HL-60 (cell line): ENCODE measurements at regions not wholly inside any gene's neighbourhood (a gene's known extent, or its start where the extent isn't known, plus 50 kb on each side); places are given as distances from the start of the nearest gene placed in this dataset.

Source experiments
- DNase-seq, 2 experiments: peaks; one replicate each; pipeline ENCODE4 v3.0.0-alpha.2; 2010 to 2020; ENCODE audit warnings: low read depth in 1 of 2, low spot score in 1 of 2
- H3K27ac ChIP-seq: fragments of 250-450 bp; sonication (Bioruptor Pico); replicated peaks from 2 replicates; pipeline ENCODE4 v1.5.1; 2020; ENCODE audit warnings: mild to moderate bottlenecking, moderate library complexity
- H3K27me3 ChIP-seq: fragments of 250-450 bp; sonication (Bioruptor Pico); 2 replicates; pipeline ENCODE4 v1.5.1; 2021; ENCODE audit warnings: mild to moderate bottlenecking, moderate library complexity; ENCODE audit not compliant: insufficient read depth, poor library complexity, severe bottlenecking
- H3K4me3 ChIP-seq: replicated peaks from 2 replicates; pipeline ENCODE4 v1.5.1; 2011; ENCODE audit warnings: mild to moderate bottlenecking, control low read depth, low read length; ENCODE audit not compliant: insufficient read depth
- GABPA ChIP-seq: IDR thresholded peaks from 2 replicates; pipeline ENCODE4 v1.6.1; 2012; ENCODE audit warnings: low read depth
- POLR2AphosphoS5 ChIP-seq: IDR thresholded peaks from 2 replicates; pipeline ENCODE4 v1.6.1; 2012; ENCODE audit warnings: low read depth
- SPI1 ChIP-seq: IDR thresholded peaks from 2 replicates; pipeline ENCODE4 v1.6.1; 2012; ENCODE audit warnings: low read depth, mild to moderate bottlenecking, borderline replicate concordance
- TF ChIP-seq, protein P1 (sequence below): IDR thresholded peaks from one replicate; pipeline ENCODE4 v1.5.1; 2011; ENCODE audit warnings: low read length, control low read depth, inconsistent platforms; ENCODE audit not compliant: insufficient read depth
- TF ChIP-seq, protein P2 (sequence below): IDR thresholded peaks from 2 replicates; pipeline ENCODE4 v1.6.1; 2012; ENCODE audit warnings: low read depth; ENCODE audit not compliant: insufficient replicate concordance

DNA sequence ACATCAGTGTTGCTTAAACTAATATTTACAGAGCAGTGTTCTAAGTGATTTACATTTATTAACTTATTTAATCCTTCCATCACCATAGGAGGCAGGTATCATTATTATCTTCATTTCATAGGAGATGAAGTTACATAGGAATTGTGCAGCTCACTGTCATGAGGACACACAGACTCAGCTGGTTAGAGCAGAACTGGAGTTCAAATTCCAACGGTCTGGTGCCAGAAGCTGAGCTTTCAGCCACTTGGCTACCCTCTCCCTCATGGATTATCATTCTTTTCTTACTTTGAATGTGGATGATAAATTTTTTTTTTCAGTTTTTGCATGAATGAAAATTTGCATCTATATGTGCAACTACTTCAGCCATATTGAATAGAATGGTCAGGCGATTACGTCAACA, 86.0 kb upstream of the LRIG1 start:
- Histone ChIP-seq H3K4me3 (no peak overlapping the region), H3K27ac (no peak overlapping the region), H3K27me3 (no peaks in the 10 kb centered on the region)
- TF ChIP-seq, protein P1, sequence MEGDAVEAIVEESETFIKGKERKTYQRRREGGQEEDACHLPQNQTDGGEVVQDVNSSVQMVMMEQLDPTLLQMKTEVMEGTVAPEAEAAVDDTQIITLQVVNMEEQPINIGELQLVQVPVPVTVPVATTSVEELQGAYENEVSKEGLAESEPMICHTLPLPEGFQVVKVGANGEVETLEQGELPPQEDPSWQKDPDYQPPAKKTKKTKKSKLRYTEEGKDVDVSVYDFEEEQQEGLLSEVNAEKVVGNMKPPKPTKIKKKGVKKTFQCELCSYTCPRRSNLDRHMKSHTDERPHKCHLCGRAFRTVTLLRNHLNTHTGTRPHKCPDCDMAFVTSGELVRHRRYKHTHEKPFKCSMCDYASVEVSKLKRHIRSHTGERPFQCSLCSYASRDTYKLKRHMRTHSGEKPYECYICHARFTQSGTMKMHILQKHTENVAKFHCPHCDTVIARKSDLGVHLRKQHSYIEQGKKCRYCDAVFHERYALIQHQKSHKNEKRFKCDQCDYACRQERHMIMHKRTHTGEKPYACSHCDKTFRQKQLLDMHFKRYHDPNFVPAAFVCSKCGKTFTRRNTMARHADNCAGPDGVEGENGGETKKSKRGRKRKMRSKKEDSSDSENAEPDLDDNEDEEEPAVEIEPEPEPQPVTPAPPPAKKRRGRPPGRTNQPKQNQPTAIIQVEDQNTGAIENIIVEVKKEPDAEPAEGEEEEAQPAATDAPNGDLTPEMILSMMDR = no peak
- TF ChIP-seq POLR2AphosphoS5 (no peak), GABPA (no peak), SPI1 (no peak)
- TF ChIP-seq, protein P2, sequence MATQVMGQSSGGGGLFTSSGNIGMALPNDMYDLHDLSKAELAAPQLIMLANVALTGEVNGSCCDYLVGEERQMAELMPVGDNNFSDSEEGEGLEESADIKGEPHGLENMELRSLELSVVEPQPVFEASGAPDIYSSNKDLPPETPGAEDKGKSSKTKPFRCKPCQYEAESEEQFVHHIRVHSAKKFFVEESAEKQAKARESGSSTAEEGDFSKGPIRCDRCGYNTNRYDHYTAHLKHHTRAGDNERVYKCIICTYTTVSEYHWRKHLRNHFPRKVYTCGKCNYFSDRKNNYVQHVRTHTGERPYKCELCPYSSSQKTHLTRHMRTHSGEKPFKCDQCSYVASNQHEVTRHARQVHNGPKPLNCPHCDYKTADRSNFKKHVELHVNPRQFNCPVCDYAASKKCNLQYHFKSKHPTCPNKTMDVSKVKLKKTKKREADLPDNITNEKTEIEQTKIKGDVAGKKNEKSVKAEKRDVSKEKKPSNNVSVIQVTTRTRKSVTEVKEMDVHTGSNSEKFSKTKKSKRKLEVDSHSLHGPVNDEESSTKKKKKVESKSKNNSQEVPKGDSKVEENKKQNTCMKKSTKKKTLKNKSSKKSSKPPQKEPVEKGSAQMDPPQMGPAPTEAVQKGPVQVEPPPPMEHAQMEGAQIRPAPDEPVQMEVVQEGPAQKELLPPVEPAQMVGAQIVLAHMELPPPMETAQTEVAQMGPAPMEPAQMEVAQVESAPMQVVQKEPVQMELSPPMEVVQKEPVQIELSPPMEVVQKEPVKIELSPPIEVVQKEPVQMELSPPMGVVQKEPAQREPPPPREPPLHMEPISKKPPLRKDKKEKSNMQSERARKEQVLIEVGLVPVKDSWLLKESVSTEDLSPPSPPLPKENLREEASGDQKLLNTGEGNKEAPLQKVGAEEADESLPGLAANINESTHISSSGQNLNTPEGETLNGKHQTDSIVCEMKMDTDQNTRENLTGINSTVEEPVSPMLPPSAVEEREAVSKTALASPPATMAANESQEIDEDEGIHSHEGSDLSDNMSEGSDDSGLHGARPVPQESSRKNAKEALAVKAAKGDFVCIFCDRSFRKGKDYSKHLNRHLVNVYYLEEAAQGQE = no peak
- no peak for DNase-seq

DNA sequence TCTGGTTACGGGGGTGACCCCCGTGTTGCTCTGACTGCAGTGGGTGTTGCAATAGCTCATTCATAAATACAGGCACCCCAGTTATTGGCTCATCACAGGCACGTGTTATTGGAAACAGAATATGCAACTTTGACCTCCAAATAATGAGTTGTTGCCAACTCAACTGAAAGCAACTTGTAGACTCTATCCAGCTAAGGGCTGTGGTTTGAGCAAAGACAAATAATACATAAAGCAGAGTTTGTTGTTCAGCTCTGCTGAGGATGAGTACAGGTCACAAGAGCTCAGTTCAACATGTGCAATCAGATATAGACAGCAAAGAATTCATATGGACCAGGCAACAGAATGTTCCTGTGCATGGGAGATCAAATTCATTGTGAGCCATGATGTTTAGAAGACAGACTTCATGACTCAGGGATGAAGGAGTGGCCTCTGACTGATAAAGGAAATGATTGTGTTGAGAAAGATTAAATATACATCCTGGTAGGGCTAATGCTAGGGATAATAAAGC, 87.6 kb upstream of the LRIG1 start:
- H3K4me3 ChIP-seq = no peak overlapping the region
- no peak for DNase-seq
- TF ChIP-seq GABPA = no peak
- TF ChIP-seq, protein P2 = no peak
- TF ChIP-seq, protein P1 = no peak
- no peak for TF ChIP-seq POLR2AphosphoS5
- no peak for TF ChIP-seq SPI1
- H3K27ac ChIP-seq = no peak overlapping the region
- no peaks in the 10 kb centered on the region for H3K27me3 ChIP-seq

DNA sequence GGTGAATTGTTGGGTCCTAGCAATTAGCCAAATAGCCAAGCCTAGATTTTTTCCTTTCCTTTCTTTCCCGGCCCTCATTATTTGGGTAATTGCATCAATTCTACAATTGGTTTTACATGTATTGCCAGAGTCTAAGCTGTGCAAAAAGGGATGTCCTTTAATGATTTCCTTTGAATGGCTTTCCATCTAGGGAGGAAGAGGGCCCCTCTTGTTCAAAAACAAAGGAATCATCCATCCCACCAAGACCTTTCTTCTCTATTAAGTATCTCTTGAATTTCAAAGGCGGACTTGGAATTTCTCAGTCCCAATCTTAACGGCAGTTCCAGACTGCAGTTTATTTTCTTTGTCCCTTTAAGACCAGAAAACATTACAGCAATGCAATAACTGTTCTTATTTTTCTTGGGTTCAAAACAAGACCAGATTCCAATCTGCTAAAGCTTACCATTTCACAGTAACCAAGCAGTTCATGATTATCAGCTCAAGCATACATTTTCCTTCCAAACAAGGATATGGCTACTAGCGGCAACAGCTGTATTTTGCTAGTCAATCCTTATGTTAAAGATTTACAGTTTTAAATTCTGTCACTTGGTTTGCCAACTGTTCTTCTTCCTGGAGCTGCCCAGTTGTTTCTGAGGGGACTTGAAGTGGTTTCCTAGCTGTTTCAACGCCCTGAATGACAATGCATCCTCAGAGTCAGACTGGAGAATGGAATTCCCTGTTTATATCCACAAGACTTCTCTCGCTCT, 91.4 kb upstream of the LRIG1 start:
- TF ChIP-seq SPI1 = no peak
- TF ChIP-seq, protein P1 = no peak
- TF ChIP-seq GABPA = no peak
- TF ChIP-seq, protein P2 = no peak
- TF ChIP-seq POLR2AphosphoS5 = no peak
- no peak for DNase-seq
- Histone ChIP-seq H3K27me3 (peaks cover 2% of the 10 kb centered on the region), H3K4me3 (no peak overlapping the region), H3K27ac (no peak overlapping the region)
